ENCODE measurements at regions not wholly inside any gene's neighbourhood (a gene's known extent, or its start where the extent isn't known, plus 50 kb on each side); places are given as distances from the start of the nearest gene placed in this dataset.

DNA sequence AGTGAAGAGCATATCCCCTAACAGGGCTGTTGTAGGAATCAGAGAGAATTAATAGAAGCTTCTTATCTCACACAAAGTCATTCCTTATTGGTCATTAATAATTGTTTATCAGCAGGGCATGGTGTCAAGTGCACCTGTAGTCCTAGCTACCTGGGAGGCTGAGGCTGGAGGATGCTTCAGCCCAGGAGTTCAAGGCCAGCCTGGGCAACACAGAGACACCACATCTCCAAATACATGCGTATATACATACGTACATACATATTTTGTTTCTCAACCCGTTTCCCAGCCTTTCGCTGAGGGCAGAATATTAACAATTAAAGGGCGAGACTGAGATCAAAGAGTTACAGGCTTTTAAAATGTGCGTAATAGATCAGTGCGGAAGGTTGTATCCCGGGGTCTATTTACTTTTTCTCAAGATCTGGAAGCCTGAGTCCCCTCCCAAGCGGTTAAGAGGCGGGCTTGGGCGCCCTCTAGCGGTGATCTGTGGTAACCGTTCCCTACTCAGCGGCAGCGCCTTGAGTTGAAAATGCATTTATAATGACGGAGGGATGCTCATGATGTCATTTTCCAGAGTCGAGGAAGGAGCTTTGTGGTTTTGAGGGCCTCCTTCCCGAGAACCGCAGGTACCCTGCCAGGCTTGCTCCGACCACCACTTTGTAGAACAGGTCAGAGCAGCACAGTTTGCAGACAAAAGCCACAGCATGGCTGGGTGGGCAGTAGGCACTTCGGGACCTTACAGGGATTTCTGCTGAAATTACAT lies 169.6 kb upstream of the GPR12 start:
- peak; percentile 69 for DNase-seq

DNA sequence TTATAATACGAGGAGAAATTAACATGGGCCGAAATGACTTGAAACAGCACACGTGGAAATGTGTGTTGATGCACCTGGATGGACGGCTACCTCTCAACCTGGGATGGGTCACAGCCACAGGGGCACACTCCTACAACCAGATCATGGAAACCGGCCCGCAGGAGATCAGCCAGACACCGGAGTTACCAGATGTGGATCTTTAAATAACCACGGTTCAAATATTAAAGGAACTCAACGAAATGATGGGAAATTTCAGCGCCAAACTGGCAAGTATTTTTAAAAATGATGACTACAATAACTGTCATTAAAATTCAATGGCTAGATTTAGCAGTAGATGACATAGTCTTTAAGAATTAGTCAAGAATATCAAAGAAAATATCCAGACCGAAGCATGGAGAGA lies 166.9 kb upstream of the GPR12 start:
- no peak for DNase-seq

DNA sequence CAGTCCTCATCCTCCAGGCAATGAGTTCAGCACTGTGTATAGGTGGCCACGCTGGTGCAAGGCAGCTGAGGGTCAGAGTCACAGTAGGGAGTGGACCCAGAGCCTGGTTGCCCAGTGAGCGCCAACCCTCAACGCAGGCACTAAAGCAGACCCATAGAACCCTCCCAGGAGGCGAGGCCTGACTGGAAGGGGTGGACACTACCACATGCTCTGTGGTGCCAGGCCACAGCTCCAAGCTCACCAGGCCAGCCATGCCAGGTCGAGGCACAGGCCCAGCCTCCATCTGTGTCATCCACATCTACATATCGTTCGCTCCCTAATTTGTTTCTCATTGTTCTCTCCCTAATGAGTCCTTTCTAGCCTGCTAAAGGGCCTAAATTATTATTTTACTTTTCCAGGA lies 165.8 kb upstream of the GPR12 start:
- DNase-seq: no peak

DNA sequence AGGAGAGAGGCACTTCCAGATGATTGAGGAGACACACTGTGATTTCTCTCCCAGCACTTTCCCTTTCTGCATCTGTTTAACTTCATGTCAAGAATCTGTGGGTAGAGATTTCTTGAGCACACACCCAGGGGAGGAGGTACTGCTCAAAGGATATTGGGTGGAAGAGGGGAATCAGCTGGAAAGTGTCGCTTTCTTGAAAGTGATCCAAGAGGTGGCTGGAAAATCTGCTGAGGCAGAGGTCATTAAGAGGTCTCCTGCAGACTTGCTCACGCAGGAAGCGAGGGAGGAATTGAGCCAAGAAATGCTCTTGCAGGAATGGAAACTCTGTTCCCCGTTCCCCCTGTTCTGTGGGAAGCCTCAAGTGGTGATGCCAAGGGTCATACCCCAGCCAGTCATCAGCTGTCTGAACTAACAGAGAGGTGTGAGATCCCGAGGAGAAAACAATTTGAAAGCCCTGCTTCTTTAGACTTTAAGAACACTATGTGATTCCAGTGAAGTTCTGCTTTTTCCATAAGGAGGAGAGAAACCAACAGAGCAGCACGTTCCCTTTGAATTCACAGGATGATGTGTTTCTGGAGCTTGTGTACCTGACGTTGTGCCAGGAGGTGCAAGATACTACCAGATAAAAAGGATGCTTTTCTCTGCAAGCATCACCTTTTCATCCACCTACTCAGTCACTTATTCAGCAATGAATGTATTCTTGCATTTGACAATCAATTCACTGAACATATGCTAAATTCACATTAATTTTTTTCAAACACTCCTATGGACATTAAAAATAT lies 163.4 kb upstream of the GPR12 start:
- no peak for DNase-seq

DNA sequence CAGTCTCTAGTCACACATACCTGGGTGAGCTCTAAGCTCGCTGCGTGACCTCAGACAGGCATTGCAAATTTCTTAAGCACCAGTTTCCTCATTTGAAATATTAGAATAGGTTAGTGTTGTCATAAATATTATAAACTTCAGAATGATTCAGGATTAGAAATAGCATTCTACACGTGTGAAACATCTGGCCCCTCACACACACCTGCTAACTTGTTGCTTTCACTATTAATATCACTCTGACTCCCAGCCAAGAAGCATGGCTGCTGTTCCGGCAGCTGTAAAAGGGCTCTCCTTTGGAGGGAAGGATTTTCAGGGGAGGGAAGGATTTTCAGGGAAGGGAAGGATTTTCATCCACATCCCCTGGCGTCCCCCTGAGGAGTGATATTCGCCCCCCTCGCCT lies 161.3 kb upstream of the GPR12 start:
- DNase-seq: no peak

DNA sequence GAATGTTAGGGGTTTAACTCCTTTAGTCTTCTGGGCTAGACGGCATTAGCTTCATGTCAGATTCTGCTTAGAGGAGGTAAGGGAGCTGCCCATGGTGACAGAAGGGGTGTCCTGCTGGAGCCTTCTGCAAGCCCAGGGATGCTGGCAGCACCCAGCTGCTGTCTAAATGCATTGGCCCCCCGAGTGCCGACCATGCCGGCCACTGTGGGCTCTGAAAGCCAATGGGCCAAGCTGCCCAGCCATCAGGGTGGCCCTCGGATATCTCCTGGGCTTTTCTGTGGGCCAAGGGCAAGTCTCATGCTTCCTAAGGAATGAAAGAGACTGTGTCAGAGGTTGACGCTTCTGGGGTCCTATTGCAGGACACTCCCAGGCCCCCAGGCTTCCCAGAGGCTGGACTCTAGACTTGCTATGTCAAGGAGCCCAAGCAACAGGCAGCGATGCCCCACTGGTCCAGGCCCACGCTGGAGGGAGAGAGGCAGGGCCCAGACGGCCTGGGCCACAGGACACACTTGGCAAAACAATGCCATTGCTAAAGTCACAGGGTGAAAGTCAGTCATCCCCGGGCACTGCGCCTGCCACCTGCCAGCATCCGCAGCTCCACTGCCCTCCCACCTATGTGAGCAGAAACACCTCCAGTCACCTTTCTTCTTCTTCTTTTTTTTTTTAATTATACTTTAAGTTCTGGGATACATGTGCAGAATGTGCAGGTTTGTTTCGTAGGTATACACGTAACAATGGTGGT lies 160.2 kb upstream of the GPR12 start:
- no peak for DNase-seq

DNA sequence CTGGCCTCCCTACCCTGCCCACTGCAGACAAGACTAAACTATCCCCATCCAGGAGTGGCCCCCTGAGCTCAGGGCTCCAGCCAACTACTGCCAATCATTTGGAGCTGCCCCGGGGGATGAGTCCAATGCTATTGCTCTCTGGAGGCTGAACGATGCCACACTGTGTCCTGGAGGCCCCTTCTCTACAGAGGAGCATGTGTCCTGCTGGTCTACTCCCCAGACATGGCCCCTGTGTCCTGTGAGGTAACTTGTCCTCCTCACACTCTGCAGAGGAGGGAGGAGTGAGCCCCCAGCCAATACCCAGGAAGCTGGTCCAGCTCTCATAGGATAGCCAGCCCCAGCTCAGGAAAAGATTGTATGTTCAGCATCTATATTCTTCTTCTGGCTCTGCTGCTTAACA lies 159.1 kb upstream of the GPR12 start:
- no peak for DNase-seq

DNA sequence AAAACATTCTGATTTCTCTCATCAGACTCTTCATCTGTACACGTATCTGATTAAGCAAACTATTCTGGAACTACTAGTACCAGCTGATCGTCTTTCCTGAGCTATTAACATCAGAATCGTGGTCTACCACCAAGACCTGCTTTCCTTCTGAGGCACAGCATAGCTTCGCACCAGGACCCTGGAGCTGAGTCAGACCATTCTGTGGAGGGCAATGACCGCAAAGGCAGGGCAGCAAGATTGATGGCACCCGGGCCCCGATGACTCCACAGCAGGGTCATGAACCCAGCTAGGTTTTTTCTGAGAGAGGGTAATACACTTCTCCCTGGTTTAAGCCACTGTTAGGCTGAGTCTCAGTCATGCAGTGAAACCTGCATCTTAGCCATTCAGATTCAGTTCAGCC lies 158.7 kb upstream of the GPR12 start:
- no peak for DNase-seq

DNA sequence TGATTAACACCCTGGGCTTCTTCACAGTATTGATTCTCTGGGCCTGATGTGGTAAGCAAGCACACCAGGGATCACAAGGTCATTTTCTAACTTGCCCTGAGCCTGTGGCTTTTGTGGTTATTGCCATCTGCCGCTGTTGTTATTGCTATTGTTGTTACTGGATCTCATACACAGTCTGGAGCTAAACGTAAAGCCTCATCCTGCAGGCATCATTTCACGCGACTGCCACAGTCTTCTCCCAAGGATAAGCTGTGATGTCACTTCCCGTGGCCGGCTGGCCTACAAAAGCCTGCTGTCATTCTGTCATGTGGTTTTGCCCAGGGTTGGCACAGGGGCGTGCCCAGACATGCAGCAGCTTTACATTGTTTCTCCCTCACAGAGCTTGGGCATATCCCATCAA lies 154.0 kb upstream of the GPR12 start:
- no peak for DNase-seq

DNA sequence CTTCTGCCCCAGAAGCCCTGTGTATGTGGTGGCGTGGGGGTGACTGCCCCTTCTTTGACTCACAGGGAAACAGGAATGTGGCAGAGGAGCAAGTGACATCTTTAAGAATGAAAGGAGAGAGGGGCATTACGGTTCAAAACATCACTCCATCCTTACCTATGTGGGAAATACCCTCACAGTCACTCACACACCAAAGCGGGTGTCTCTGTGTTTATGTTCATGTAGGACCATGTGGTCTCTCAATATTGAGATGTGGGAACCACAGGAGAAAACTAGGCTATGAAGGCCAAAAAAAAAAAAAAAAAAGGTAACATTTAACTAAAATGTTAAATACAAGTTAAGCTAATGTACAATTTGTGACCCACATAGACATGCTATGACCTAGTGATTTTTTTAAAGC lies 153.6 kb upstream of the GPR12 start:
- DNase-seq: no peak

DNA sequence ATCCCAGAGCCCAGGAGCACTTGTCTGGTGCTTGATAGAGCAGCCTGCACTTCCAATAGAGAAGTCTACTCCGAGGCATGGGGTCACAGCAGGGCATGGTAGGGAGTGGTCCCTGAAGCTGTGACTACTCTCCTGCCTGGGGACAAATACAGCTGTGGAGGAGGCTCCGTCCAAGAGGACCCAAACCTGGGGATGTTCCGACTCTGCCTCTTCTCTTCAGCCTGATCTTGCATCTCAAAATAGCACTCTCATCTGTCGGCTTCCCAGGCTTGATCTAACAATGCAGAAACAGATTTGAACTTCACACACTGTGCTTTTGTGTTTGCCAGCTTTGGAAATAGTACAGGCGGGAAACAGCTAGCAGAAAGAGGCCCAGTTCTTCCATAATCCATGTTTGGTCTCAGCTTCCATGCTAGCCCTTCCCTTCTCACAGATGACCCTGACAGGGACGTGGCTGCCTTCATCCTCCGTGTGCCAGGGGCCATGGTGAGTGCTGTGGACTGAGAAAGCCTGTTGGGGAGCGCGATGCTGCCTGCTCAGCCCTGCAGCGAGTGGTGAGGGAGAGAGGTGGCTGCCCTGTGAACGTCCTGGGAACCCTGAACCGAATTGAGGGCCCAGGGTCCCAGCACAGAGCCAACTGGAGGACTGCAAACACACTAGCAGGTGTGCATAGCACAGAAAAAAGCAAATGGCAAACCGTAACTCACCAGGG lies 150.3 kb upstream of the GPR12 start:
- DNase-seq: no peak

DNA sequence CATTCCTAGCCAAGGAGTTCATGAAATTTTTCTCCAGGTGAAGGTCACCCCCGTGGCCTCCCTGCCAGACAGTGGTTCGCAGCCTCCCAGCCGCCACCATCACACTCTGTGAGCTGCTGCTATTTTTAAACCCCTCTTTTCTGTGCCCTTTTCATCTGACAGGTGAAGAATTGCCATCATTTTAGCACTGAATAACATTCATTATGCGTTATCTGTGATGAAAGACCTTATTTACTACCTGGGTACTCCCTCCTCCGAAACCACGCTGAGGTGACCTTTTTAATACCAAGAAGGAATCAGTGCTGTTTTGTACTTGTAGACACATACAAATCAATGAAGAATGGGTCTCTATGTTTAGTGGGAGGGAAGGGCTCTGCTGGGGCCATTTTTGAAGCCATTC lies 148.9 kb upstream of the GPR12 start:
- DNase-seq: no peak

DNA sequence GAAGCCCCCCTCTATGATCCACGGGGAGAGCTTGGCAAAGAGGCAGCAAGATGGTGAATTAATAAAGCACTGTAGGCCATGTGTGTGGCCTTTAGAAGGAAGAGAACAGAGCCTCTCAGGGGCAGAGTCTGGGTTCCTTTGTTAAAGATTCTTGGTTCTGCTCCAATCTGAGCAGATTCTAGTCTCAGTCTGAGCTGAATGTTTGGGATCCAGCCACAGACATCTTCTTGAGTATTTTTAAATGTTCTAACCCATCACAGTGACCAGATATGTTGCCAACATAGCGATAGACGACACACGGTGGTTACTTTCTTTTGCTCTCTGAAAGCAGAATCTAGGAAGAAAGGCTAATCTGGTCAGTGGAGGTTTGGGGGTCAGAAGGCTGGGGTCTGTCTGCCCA lies 147.5 kb upstream of the GPR12 start:
- DNase-seq: no peak

DNA sequence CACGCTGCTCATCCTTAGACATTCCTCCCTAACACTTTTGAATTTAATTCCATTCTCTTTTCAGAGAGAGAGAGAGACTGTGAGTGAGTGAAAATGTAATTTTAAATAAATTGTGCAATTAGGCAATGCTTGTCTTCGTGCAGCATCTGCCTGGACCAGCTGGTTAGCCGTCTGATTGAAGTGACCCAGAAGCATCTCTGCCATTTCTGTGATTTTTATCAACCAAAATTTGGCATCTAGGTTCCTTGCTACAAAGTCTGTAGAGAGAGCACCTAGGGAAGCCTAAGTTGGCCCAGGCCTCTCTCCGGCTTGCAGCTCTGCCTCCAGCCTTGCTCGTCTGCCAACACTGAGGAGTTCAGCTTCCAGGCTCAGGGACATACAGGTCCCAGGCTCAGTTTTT lies 138.6 kb upstream of the GPR12 start:
- DNase-seq: no peak

DNA sequence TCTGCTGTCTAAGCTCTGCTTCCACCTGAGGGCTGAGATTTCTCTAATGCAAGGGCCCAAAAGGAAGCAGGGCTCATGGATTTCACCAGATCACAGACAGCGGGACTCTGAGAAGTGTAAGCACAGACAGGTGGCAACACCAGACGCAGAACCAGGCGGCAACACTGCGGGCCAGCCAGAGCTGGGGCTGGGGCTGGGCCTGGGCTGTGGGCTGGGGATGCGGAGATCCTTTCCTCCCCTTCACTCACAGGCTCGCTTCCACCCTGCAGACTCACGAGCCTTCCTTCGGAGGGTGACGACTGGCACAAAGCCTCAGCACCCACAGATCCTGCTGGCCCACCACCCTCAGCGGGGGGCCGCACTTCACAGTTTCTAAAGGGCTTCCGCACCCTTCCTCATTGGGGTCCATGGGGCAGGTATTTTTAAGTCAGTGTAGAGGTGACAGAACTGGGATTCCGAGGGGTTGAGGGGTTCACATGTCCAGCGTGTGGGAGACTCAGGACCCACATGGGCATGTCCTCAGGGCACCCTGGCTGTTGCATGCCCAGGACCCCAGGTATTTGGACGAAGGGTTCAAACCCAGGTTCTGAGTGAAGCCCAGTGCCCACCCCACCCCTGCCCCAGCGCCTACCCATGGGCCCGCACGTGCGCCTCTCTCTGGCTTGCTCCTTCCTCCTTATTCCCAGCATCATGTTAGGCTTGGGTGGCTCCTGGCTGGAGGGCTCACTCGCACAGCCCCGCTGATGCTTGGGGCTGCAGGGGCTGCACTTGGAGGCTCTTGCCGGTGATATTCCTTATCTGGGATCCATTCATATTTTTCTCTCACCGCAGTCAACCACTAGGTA lies 137.3 kb upstream of the GPR12 start:
- DNase-seq: no peak

DNA sequence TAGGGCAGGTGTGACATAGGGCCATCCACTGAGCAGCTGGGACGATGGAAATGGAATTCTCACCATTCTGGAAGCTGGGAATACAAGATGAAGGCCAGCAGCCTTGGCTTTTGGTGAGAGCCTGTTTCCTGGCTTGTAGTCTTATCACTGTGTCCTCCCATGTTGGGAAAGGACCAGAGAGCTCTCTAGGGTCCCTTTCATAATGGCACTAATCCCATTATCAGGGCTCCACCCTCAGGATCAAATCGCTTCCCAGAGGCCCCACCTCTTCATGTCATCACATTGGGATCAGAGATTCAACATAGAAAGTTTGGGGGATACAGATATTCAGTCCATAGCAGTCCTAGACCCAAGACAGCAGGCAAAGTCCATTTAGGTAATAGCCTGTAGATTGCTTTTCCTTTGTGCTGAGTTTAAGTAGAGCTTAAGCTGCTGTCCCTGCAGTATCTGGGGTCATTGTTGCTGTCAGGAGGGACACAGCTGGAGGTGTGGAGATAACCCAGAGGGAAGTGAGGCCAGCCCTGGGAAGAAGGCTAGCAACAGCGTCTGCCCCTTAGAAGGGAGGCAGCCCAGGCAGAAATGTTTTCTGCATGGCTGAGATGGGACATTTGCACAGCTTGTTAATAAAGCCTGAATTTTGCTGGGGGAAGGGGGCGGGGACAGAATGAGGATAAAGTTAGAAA lies 136.5 kb upstream of the GPR12 start:
- no peak for DNase-seq

DNA sequence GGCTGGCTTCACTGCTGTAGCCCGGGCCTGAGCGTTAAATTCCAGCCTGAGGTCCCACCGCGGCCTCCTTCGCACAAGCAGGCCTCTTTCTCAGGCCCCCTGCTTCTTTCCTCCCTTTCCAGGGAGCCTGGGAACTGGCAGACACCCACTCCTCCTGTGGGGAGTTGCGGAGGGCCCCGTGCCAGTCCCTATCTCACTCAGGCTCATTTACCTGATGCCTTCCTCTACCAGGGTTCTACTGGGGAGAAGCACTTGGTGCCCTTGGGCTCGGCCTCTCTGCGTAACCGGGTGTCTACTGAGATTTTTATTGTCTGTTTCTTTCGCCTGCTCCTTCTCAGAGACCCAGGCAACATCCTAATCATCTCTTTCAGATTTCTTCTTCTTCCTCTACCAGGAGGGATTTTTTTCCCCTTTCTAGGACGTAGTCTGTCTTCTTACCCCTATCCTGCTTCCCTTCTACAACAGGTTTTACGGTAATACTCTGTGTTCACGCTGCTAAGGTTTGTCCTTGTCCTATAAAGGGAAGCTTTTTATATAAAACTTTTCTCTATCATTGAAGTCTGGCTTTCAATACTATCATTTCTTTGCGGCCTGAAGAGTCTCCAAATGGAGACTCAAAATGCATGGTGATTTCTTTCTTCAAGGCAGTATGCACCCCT lies 135.4 kb upstream of the GPR12 start:
- no peak for DNase-seq

DNA sequence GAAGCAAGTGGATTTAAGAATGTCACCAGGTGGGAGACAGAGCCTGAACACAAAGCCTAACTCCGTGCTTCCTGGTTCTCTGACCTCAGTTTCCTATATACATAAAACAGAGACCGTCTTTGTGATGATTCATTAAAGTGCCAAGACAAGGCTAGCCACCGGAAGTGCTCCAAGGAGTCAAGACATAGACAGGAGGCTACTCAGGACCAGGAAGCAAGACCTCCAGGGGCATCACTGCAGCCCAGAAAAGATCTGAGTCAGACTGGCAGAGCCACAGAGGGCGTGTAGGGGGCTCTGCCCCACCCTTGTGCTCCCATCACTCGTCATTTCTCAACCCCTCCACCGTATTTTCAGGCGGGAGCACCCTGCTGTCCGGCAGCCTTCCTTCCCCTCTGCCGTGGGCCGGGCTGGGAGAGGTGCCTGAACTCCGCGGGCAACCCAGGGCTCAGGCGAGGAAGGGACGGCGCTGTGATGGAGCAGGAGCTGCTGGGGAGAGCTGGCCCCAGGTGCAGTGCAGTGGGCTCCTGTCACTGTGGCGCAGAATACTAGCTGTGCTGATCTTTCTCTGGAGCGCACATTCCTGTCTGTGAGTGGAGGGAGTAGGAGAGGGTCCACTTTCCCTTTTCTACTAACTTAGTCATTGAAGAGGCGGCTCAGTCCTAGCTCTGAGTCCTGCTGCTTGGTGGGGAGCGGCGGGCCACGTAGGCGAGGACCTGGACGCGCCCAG lies 134.7 kb upstream of the GPR12 start:
- no peak for DNase-seq

DNA sequence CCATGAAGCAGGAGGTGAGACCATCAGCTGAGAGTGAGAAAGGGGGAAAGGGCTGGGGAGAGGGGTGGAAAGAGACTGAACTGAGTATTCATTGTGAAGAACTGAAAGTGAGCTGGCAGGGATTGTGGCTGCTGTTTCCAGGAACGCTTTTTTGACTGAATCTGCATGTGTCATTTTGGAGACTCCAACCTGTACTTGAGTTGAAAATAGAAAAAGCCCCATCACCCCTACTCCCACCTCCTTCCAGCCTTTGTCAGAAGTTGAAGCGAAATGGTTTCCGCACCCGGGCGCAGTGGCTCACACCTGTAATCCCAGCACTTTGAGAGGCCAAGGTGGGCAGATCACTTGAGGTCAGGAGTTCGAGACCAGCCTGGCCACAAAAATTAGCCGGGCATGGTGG lies 128.0 kb upstream of the GPR12 start:
- no peak for DNase-seq

DNA sequence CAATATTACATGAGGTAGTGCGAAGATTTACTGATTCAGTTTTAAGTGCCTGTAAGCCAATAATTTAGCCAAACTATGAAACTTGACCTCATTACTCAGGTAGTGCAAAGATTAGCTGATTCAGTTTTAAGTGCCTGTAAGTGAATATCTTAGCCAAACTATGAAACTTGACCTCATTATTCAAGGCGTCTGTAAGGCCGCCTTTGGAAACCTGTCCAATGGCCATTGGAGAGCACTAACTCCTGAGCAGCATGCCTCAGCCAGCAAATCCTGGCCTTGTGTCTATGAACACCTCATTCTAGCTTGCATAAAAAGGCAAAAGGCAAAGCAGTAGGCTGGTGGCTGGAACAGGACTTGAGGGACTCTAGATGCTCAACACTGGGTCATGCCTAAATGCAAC lies 127.0 kb upstream of the GPR12 start:
- DNase-seq: no peak

Measured in T-helper 9 cell (primary cell).